DND-41 (cell line): ENCODE measurements at regions not wholly inside any gene's neighbourhood (a gene's known extent, or its start where the extent isn't known, plus 50 kb on each side); places are given as distances from the start of the nearest gene placed in this dataset.

Experiments used
- CTCF ChIP-seq: IDR thresholded peaks from 2 replicates; pipeline ENCODE4 v1.5.1; 2012; ENCODE audit warnings: borderline replicate concordance, low read length, moderate library complexity, mild to moderate bottlenecking; ENCODE audit not compliant: poor library complexity, severe bottlenecking; ENCODE audit errors: extremely low read depth
- EZH2 ChIP-seq: IDR thresholded peaks from 3 replicates; pipeline ENCODE4 v1.6.1; 2012; ENCODE audit warnings: borderline replicate concordance, low read depth, mild to moderate bottlenecking, moderate library complexity, low read length, inconsistent platforms; ENCODE audit not compliant: severe bottlenecking

GRCh38 chr18:60556326-60556725 lies 183.8 kb upstream of the MC4R start:
- TF ChIP-seq CTCF (no peak), EZH2 (no peak)
